GM23338 (cell line): ENCODE measurements at regions not wholly inside any gene's neighbourhood (a gene's known extent, or its start where the extent isn't known, plus 50 kb on each side); places are given as distances from the start of the nearest gene placed in this dataset.

Experiments
- ETS1 ChIP-seq: IDR thresholded peaks from 2 replicates; pipeline ENCODE4 v1.6.1; 2016; ENCODE audit warnings: antibody characterized with exemption
- REST ChIP-seq: IDR thresholded peaks from one replicate; pipeline ENCODE4 v1.6.1; 2018; ENCODE audit warnings: antibody characterized with exemption; ENCODE audit not compliant: unreplicated experiment
- ZNF331 ChIP-seq: fragments of 250-450 bp; sonication (Bioruptor Pico); IDR thresholded peaks from 2 replicates; pipeline ENCODE4 v1.5.0; 2020; ENCODE audit warnings: low read depth, mild to moderate bottlenecking, moderate library complexity
- ZNF462 ChIP-seq: fragments of 250-450 bp; sonication (Bioruptor Pico); IDR thresholded peaks from 2 replicates; pipeline ENCODE4 v1.5.0; 2020; ENCODE audit warnings: mild to moderate bottlenecking, moderate library complexity

DNA sequence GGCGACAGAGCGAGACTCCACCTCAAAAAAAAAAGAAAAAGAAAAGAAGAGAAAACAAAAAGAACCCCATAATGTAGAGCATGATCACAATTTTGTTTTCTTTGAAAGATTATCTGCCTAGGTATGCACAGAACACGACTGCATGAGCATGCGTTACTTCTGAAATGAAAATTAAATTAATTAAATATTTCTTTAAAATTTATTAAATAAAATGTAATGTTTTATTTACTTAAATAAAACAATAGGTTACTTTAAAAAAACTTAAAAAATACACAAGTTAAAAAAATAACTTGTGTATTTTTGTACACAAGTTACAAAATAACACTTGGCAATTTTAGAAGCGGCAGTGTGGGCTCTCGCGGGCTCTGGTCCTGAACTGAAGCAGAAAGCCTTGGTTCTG lies 107.8 kb downstream of the TFAP2A start (continued):
- TF ChIP-seq ZNF462 (CRISPR knock-in tag) (no peak), REST (no peak), ETS1 (no peak), ZNF331 (CRISPR knock-in tag) (no peak)
